K562 (cell line): ENCODE measurements at regions not wholly inside any gene's neighbourhood (a gene's known extent, or its start where the extent isn't known, plus 50 kb on each side); places are given as distances from the start of the nearest gene placed in this dataset.

Experiments used
- ATAC-seq: fragments of 200-7000 bp; cut with Tn5 transposase; 3 replicates; pipeline ENCODE4 v1.9.1; 2020; ENCODE audit warnings: moderate library complexity
- BruUV-seq: library from RNA; stranded (reverse); fragments of 400-500 nt; replicated peaks from 2 replicates; lab custom pipeline; 2021; lab: Mats Ljungman, UMichigan
- CTCF ChIA-PET: fragments of 300-600 bp; formaldehyde crosslinking; extraction: SDS; loops from one replicate; lab custom pipeline; 2021; ENCODE audit warnings: low intra/inter-chr PET ratio; lab: Yijun Ruan, JAX
- POLR2A ChIA-PET: fragments of 300-600, 350-650 bp; sonication (Branson Sonifier 250); formaldehyde crosslinking; extraction: SDS; loops from one replicate; lab custom pipeline; 2021; ENCODE audit warnings: antibody characterized with exemption, inconsistent platforms; lab: Yijun Ruan, JAX
- DNase-seq, 4 experiments: peaks; one replicate each; pipeline versions ENCODE4 v3.0.0 to v3.0.0-alpha.2; 2011 to 2018; ENCODE audit warnings: low spot score in 3 of 4, mixed read lengths in 3 of 4; ENCODE audit errors: extremely low read depth in 1 of 4
- FAIRE-seq: peaks from 2 replicates; lab custom pipeline; 2011; peaks lifted over from hg19 to GRCh38; lab: Jason Lieb, UNC
- H2AFZ ChIP-seq: 2 replicates; pipeline ENCODE4 v1.6.0; 2011; ENCODE audit warnings: low read depth, low read length, control low read depth, inconsistent platforms
- H3K27ac ChIP-seq: fragments of 200-600 bp; 3 replicates; pipeline ENCODE4 v1.8.0; 2011; ENCODE audit warnings: low read depth, mild to moderate bottlenecking, control low read depth, inconsistent platforms, low read length, moderate library complexity, mixed read lengths; ENCODE audit errors: extremely low read depth
- H3K27me3 ChIP-seq, 2 experiments: fragments of 300-600 bp in 1 of 2; 2 replicates in 1 of 2; 3 replicates in 1 of 2; pipeline versions ENCODE4 v1.6.0 to v1.8.0; 2011; ENCODE audit warnings: inconsistent platforms in 2 of 2, low read length in 2 of 2, mild to moderate bottlenecking in 1 of 2, mixed read lengths in 1 of 2, moderate library complexity in 1 of 2; ENCODE audit not compliant: control insufficient read depth in 2 of 2, insufficient read depth in 2 of 2
- H3K36me3 ChIP-seq: fragments of 300-600 bp; 3 replicates; pipeline ENCODE4 v1.8.0; 2011; ENCODE audit warnings: mild to moderate bottlenecking, low read length, inconsistent platforms; ENCODE audit not compliant: control insufficient read depth, insufficient read depth
- H3K4me1 ChIP-seq, 2 experiments: fragments of 200-600 bp in 1 of 2; replicated peaks in 1 of 2; 2 replicates in 1 of 2; 3 replicates in 1 of 2; pipeline versions ENCODE4 v1.5.1 to v1.8.0; 2011; ENCODE audit warnings: inconsistent platforms in 2 of 2, low read length in 2 of 2, mild to moderate bottlenecking in 1 of 2, mixed read lengths in 1 of 2, moderate library complexity in 1 of 2; ENCODE audit not compliant: control insufficient read depth in 2 of 2, insufficient read depth in 2 of 2
- H3K4me2 ChIP-seq: 2 replicates; pipeline ENCODE4 v1.6.1; 2011; ENCODE audit warnings: low read length, control low read depth, inconsistent platforms, mixed read lengths; ENCODE audit not compliant: insufficient read depth
- H3K4me3 ChIP-seq: fragments of 200-600 bp; sonication (generic), shearing (Covaris generic); 2 replicates; pipeline ENCODE4 v1.5.1; 2016; ENCODE audit warnings: control low read depth, inconsistent platforms
- H3K79me2 ChIP-seq: fragments of 200-600 bp; 3 replicates; pipeline ENCODE4 v1.8.0; 2011; ENCODE audit warnings: low read length, inconsistent platforms; ENCODE audit not compliant: control insufficient read depth, insufficient read depth
- H3K9ac ChIP-seq, 2 experiments: 2 replicates each; pipeline versions ENCODE4 v1.6.0 to v1.6.1; 2011; ENCODE audit warnings: low read depth in 2 of 2, low read length in 2 of 2, control low read depth in 1 of 2, inconsistent platforms in 1 of 2, mild to moderate bottlenecking in 1 of 2, mixed read lengths in 1 of 2; ENCODE audit not compliant: insufficient read depth in 1 of 2
- H3K9me1 ChIP-seq: one replicate; pipeline ENCODE4 v1.6.0; 2011; ENCODE audit warnings: inconsistent platforms, mild to moderate bottlenecking, low read length, moderate library complexity; ENCODE audit not compliant: control insufficient read depth, insufficient read depth
- H3K9me3 ChIP-seq: replicated peaks from 2 replicates; pipeline ENCODE4 v1.5.1; 2011; ENCODE audit warnings: low read depth, low read length, inconsistent platforms; ENCODE audit not compliant: control insufficient read depth, insufficient read depth
- H4K20me1 ChIP-seq: replicated peaks from 2 replicates; pipeline ENCODE4 v1.6.1; 2011; ENCODE audit warnings: low read length, inconsistent platforms, mixed read lengths; ENCODE audit not compliant: control insufficient read depth, insufficient read depth
- MBD2 ChIP-seq: sonication (generic); IDR thresholded peaks from 2 replicates; pipeline ENCODE4 v1.6.1; 2016; ENCODE audit warnings: low read depth, borderline replicate concordance
- STAT5A ChIP-seq: IDR thresholded peaks from 2 replicates; pipeline ENCODE4 v1.6.1; 2012; ENCODE audit warnings: low read length, inconsistent platforms, borderline replicate concordance
- STAT6 ChIP-seq: sonication (generic); formaldehyde crosslinking; IDR thresholded peaks from 2 replicates; pipeline ENCODE4 v1.8.1; 2023; ENCODE audit warnings: mild to moderate bottlenecking, missing genetic modification reagents
- THRB ChIP-seq: fragments of 450-650 bp; formaldehyde crosslinking; conservative IDR thresholded peaks from 2 replicates; pipeline ENCODE4 v1.4.0; 2022; ENCODE audit warnings: mild to moderate bottlenecking, missing genetic modification characterization
- WGBS: fragments of 100-300 bp; shearing (Covaris generic); methylation state at CpG from one replicate; pipeline ENCODE4 v1.1.6; 2016; ENCODE audit warnings: low coverage, mixed read lengths; ENCODE audit not compliant: insufficient coverage; ENCODE audit errors: missing lambda C conversion rate; 5-methylcytosine and 5-hydroxymethylcytosine counted together
- in situ Hi-C: fragments of 300-500 bp; cut with MboI; formaldehyde crosslinking; loops from 4 replicates; pipeline ENCODE4 v1.15.0; 2018; ENCODE audit warnings: inconsistent platforms, mixed read lengths
- intact Hi-C: fragments of 100-400 bp; cut with micrococcal nuclease; formaldehyde crosslinking; loops from 2 replicates; pipeline ENCODE4 v1.14.2; 2022

- WGBS: 0% methylated on average over 1 of the region's 1 CpG
Observed at GRCh38 chr10:52486840-52487611, 172.9 kb downstream of the DKK1 start.

More at GRCh38 chr10:52486840-52487611, 172.9 kb downstream of the DKK1 start:
- no peak overlapping the region for H3K27ac ChIP-seq
- no peaks in the 10 kb centered on the region for H3K79me2 ChIP-seq
- in situ Hi-C loops: no loop called here
- no peaks in the 10 kb centered on the region for H3K4me1 ChIP-seq
- H3K9me1 ChIP-seq: no peaks in the 10 kb centered on the region
- H3K4me3 ChIP-seq: no peak overlapping the region
- DNase-seq (no peak), FAIRE-seq (no peak), ATAC-seq (no peak)
- H3K4me2 ChIP-seq: no peak overlapping the region
- no TSS peak for BruUV-seq
- ChIA-PET CTCF (no interaction called here), POLR2A (interaction anchor here (0.6 kb wide), 1 partner anchor 103 kb away, joined by 3 read pairs; no protein-coding TSS in a partner anchor)
- H3K9ac ChIP-seq: no peak overlapping the region
- H3K36me3 ChIP-seq: no peaks in the 10 kb centered on the region
- H3K27me3 ChIP-seq: no peaks in the 10 kb centered on the region
- TF ChIP-seq THRB (CRISPR knock-in tag): no peak
- TF ChIP-seq STAT6 (CRISPR knock-in tag): no peak
- TF ChIP-seq MBD2: no peak
- TF ChIP-seq STAT5A: no peak
- no peaks in the 10 kb centered on the region; the same call in 1 of the 2 replicates for H3K9me3 ChIP-seq
- intact Hi-C loops: loop anchor here (5.0 kb wide), 1 partner anchor 175 kb away; the partner anchor contains the start of gene DKK1
- no peak overlapping the region for H2AFZ ChIP-seq
- no peaks in the 10 kb centered on the region for H4K20me1 ChIP-seq
